Body of pancreas (tissue), 4 donors: ENCODE measurements at regions not wholly inside any gene's neighbourhood (a gene's known extent, or its start where the extent isn't known, plus 50 kb on each side); places are given as distances from the start of the nearest gene placed in this dataset.

Experiments
- CTCF ChIP-seq, 7 experiments: fragments of 450-650 bp in 4 of 7; fragments of 200-600 bp in 3 of 7; sonication (generic) in 3 of 7; IDR thresholded peaks; one replicate each; pipeline ENCODE4 v1.5.1; 2016 to 2019; ENCODE audit warnings: antibody characterized with exemption in 7 of 7
- POLR2A ChIP-seq, 3 donors: fragments of 450-650 bp; IDR thresholded peaks; one replicate each; pipeline ENCODE4 v1.6.1; 2016; ENCODE audit warnings: antibody characterized with exemption in 3 of 3, mild to moderate bottlenecking in 2 of 3

- no peak for TF ChIP-seq CTCF (IDR thresholded peaks at IDR 0.05)
- TF ChIP-seq POLR2A (IDR thresholded peaks at IDR 0.05), result no peak
These were observed 691.2 kb downstream of the TLR4 start for GRCh38 chr9:118395415-118395814.
